Upper lobe of left lung (tissue), 6 donors: ENCODE measurements at regions not wholly inside any gene's neighbourhood (a gene's known extent, or its start where the extent isn't known, plus 50 kb on each side); places are given as distances from the start of the nearest gene placed in this dataset.
A peak's percentile ranks its signal among the peaks of the same experiment; 100 is the strongest.

Experiments used
- ATAC-seq, 2 donors: fragments of 200-7000 bp; cut with Tn5 transposase; one replicate each; pipeline ENCODE4 v1.9.1; 2022; ENCODE audit warnings: mild to moderate bottlenecking in 2 of 2, moderate library complexity in 2 of 2; ENCODE audit not compliant: low FRiP score in 2 of 2
- DNase-seq, 2 donors: peaks; one replicate each; pipeline ENCODE4 v3.0.0-alpha.2; 2019 to 2020
- H3K27ac ChIP-seq, 4 donors: fragments of 200-600 bp; sonication (generic); one replicate each; pipeline ENCODE4 v1.5.1; 2016 to 2019
- H3K27me3 ChIP-seq, 4 donors: fragments of 200-600 bp; sonication (generic); one replicate each; pipeline ENCODE4 v1.5.1; 2017 to 2019
- H3K36me3 ChIP-seq, 4 donors: fragments of 200-600 bp; sonication (generic); one replicate each; pipeline ENCODE4 v1.5.1; 2016 to 2019
- H3K4me1 ChIP-seq, 4 donors: fragments of 200-600 bp; sonication (generic); one replicate each; pipeline ENCODE4 v1.5.1; 2018 to 2019
- H3K4me3 ChIP-seq, 4 donors: fragments of 200-600 bp; sonication (generic); one replicate each; pipeline ENCODE4 v1.5.1; 2017 to 2019; ENCODE audit warnings: mild to moderate bottlenecking in 2 of 4, moderate library complexity in 1 of 4
- H3K9me3 ChIP-seq, 4 donors: fragments of 200-600 bp; sonication (generic); one replicate each; pipeline ENCODE4 v1.5.1; 2018 to 2019
- CTCF ChIP-seq, 6 experiments: fragments of 450-650 bp in 4 of 6; fragments of 200-600 bp in 2 of 6; sonication (generic) in 2 of 6; IDR thresholded peaks; one replicate each; pipeline ENCODE4 v1.5.1; 2016 to 2019; ENCODE audit warnings: antibody characterized with exemption in 6 of 6
- EP300 ChIP-seq, 4 donors: sonication (generic); formaldehyde crosslinking; IDR thresholded peaks; one replicate each; pipeline ENCODE4 v1.5.1; 2017; ENCODE audit warnings: antibody characterized with exemption in 4 of 4, control low read depth in 2 of 4
- POLR2A ChIP-seq, 4 donors: fragments of 450-650 bp; IDR thresholded peaks; one replicate each; pipeline ENCODE4 v1.5.1; 2016 to 2017; ENCODE audit warnings: antibody characterized with exemption in 4 of 4, mild to moderate bottlenecking in 2 of 4
- POLR2AphosphoS5 ChIP-seq, 2 donors: sonication (generic); formaldehyde crosslinking; IDR thresholded peaks; one replicate each; pipeline ENCODE4 v1.5.1; 2017; ENCODE audit warnings: antibody characterized with exemption in 2 of 2
- WGBS, 2 donors: methylation state at CpG; one replicate each; pipeline ENCODE4 v1.1.5; 2017 to 2018; 5-methylcytosine and 5-hydroxymethylcytosine counted together
- donor health status: DM: no; HTN: no; CAD: no; lungs with moderate emphysema.
- donor health status: DM: no; HTN: yes; CAD: no; lungs with severe emphysema.

GRCh38 chr10:64206409-64206808, 685.2 kb downstream of the REEP3 start:
- no peak overlapping the region for H3K27ac ChIP-seq
- 87 to 88% methylated on average over 2 of the region's 2 CpGs for WGBS, 2 donors
- peaks cover 0 to 7% (median 2%) of the 10 kb centered on the region in 4 donors for H3K9me3 ChIP-seq
- no peaks in the 10 kb centered on the region for H3K36me3 ChIP-seq
- H3K27me3 ChIP-seq: no peaks in the 10 kb centered on the region
- ATAC-seq (no peak), DNase-seq (no peak)
- TF ChIP-seq POLR2AphosphoS5 (IDR thresholded peaks at IDR 0.05): no peak
- TF ChIP-seq EP300 (IDR thresholded peaks at IDR 0.05): no peak
- TF ChIP-seq CTCF (IDR thresholded peaks at IDR 0.05): no peak
- TF ChIP-seq POLR2A (IDR thresholded peaks at IDR 0.05): no peak
- H3K4me1 ChIP-seq: no peaks in the 10 kb centered on the region
- H3K4me3 ChIP-seq: no peak overlapping the region

- no peaks in the 10 kb centered on the region for H3K36me3 ChIP-seq
- peaks cover 0 to 7% (median 2%) of the 10 kb centered on the region in 4 donors for H3K9me3 ChIP-seq
- 42 to 61% methylated on average over 3 of the region's 3 CpGs for WGBS, 2 donors
- no peak overlapping the region for H3K4me3 ChIP-seq
- DNase-seq (no peak), ATAC-seq (peak; percentile 28 to 68)
- H3K27me3 ChIP-seq: no peaks in the 10 kb centered on the region
- no peaks in the 10 kb centered on the region for H3K4me1 ChIP-seq
- H3K27ac ChIP-seq: no peak overlapping the region
- TF ChIP-seq CTCF (IDR thresholded peaks at IDR 0.05): no peak
- no peak for TF ChIP-seq POLR2AphosphoS5 (IDR thresholded peaks at IDR 0.05)
- TF ChIP-seq POLR2A (IDR thresholded peaks at IDR 0.05): no peak
- no peak for TF ChIP-seq EP300 (IDR thresholded peaks at IDR 0.05)
Measured at GRCh38 chr10:64209561-64209960, 688.4 kb downstream of the REEP3 start.

GRCh38 chr10:64210211-64210610, 689.0 kb downstream of the REEP3 start:
- no peak for TF ChIP-seq EP300 (IDR thresholded peaks at IDR 0.05)
- no peak for TF ChIP-seq POLR2A (IDR thresholded peaks at IDR 0.05)
- no peak for TF ChIP-seq POLR2AphosphoS5 (IDR thresholded peaks at IDR 0.05)
- no peak for TF ChIP-seq CTCF (IDR thresholded peaks at IDR 0.05)
- no peak for ATAC-seq
- DNase-seq: no peak
- no peak overlapping the region for H3K27ac ChIP-seq
- H3K4me3 ChIP-seq: no peak overlapping the region
- H3K9me3 ChIP-seq: peaks cover 0 to 7% (median 2%) of the 10 kb centered on the region in 4 donors
- H3K4me1 ChIP-seq: no peaks in the 10 kb centered on the region
- H3K36me3 ChIP-seq: no peaks in the 10 kb centered on the region
- no peaks in the 10 kb centered on the region for H3K27me3 ChIP-seq
- WGBS, 2 donors: 73 to 79% methylated on average over 2 of the region's 2 CpGs

GRCh38 chr10:64211466-64211865, 690.3 kb downstream of the REEP3 start:
- no peaks in the 10 kb centered on the region for H3K27me3 ChIP-seq
- TF ChIP-seq CTCF (IDR thresholded peaks at IDR 0.05): no peak
- no peak for TF ChIP-seq EP300 (IDR thresholded peaks at IDR 0.05)
- no peak for TF ChIP-seq POLR2A (IDR thresholded peaks at IDR 0.05)
- TF ChIP-seq POLR2AphosphoS5 (IDR thresholded peaks at IDR 0.05): no peak
- no peaks in the 10 kb centered on the region for H3K36me3 ChIP-seq
- DNase-seq (no peak), ATAC-seq (no peak)
- H3K4me1 ChIP-seq: no peaks in the 10 kb centered on the region
- H3K4me3 ChIP-seq: no peak overlapping the region
- no peak overlapping the region for H3K27ac ChIP-seq
- WGBS, 2 donors: 68 to 73% methylated on average over 3 of the region's 3 CpGs
- H3K9me3 ChIP-seq: peaks cover 0 to 7% (median 2%) of the 10 kb centered on the region in 4 donors

- Histone ChIP-seq H3K27me3 (no peaks in the 10 kb centered on the region), H3K4me1 (no peaks in the 10 kb centered on the region), H3K4me3 (no peak overlapping the region), H3K9me3 (peaks cover 0 to 5% (median 0%) of the 10 kb centered on the region in 4 donors), H3K36me3 (no peaks in the 10 kb centered on the region), H3K27ac (no peak overlapping the region)
- WGBS, 2 donors: 81% methylated on average over 1 of the region's 1 CpG
- DNase-seq (no peak), ATAC-seq (no peak)
- no peak for TF ChIP-seq POLR2AphosphoS5 (IDR thresholded peaks at IDR 0.05)
Measured at GRCh38 chr10:64215088-64215487, 693.9 kb downstream of the REEP3 start.
